GM15510 (cell line): ENCODE measurements at regions not wholly inside any gene's neighbourhood (a gene's known extent, or its start where the extent isn't known, plus 50 kb on each side); places are given as distances from the start of the nearest gene placed in this dataset.

Source experiments
- POLR2A ChIP-seq: IDR thresholded peaks from 3 replicates; pipeline ENCODE4 v1.6.1; 2011; ENCODE audit warnings: borderline replicate concordance; ENCODE audit not compliant: insufficient read length; ENCODE audit errors: extremely low read depth

GRCh38 chr3:71865727-71866126, 80.8 kb upstream of the PROK2 start:
- no peak for TF ChIP-seq POLR2A

- TF ChIP-seq POLR2A, result no peak
Measured at GRCh38 chr3:71863563-71864190, 78.7 kb upstream of the PROK2 start.

DNA sequence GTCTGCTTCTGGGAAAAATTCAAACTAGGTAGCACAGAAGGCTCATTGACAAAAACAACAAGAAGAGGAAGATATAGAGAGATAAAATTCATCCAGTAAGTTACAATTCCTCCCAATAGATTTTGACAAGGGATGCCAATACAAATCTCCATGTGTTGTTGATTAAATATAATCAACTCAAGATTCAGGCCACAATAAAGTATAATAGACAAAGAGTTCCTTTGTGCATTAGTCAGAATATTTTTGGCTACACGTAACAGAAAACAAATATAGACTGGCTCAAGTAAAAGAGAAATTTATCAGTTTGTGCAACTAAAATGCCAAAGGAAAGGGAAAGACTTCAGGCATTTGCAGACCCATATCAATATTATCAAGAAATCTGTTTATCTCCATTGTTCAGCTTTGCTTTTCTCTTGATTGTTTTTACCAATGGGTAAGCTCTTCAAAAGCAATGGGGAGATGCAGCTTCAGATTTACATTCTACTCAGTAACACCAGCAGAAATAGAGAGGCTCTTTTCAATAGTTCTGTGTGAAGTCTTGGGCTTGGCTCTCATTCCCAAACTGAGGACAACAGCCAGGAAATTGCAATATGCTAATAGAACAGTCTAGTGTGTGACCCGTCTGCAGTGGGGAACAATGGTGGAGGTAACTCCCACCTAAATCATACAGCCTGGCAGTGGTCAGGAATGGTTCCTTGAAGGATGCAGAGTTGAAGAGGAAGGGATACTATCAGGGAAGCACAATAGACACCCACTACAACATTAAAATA, 77.6 kb upstream of the PROK2 start:
- TF ChIP-seq POLR2A, result no peak

DNA sequence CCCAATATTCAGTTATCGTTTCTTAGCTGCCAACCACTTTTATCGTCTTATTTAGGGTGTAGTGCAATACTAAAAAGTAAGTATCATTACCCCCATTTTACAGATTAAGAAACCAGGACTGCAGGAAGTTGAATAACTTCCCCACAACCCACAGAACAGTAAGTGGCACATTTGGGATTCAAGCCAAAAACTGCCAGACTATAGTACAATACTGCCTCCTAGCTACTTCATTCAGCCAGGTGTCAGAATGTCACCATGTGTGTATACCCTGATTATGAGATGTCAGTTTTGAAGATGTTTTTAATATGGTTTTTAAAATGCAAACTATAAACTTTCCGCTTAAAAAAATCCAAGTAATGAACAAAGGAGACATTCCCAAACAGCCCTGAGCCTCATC, 74.2 kb upstream of the PROK2 start:
- no peak for TF ChIP-seq POLR2A

DNA sequence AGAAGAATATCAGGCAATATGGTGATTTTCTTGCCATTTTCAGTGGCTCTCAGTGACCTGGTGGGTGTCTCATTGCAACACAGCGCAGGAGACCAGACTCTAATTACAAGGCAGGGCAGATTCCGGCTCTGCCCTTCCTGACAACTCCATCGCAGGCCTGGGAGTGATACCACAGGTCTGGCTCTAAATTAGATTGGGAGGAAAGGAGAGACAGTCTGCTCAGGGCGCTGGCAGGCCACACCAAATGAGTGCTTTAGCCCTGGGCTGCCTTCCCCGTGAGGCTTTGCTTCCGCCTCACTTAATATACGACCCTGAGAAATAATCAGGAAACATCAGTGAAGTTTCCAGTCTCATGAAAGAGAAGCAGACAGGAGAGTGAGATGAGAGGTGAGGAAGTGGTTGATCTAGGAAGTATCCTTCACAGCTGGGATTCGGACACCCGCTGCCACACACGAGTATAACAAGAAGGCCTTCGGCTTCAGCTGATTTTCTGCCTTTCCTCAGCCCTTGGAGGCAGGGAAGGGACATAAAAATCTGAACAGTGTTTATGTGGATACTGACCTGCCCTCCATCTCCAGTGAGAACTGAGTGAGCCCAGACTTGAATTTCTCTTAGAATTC, 73.7 kb upstream of the PROK2 start:
- no peak for TF ChIP-seq POLR2A

GRCh38 chr3:71857956-71858355, 73.0 kb upstream of the PROK2 start:
- TF ChIP-seq POLR2A, result no peak

GRCh38 chr3:71854706-71855105, 69.8 kb upstream of the PROK2 start:
- no peak for TF ChIP-seq POLR2A

GRCh38 chr3:71854096-71854495, 69.1 kb upstream of the PROK2 start:
- no peak for TF ChIP-seq POLR2A

DNA sequence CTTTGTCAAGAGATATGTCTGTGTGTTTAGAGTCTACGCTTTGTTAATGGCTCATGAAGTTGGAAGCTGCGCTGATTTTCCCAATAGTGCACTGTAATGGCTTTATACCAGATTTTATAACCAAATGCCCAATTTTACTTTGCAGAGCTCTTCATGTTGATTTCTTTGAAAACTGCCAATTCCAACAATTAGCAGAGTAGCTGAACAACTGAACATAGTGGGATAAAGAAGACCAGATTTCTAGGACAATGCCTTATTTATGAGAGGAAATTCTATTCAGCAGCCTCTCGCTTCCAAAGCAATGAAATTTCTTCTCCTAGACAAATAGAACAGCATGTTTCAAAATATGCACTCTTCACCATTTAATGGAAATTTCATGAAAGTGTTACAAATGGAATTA, 66.9 kb upstream of the PROK2 start:
- TF ChIP-seq POLR2A, result no peak

GRCh38 chr3:71850654-71851053, 65.7 kb upstream of the PROK2 start:
- no peak for TF ChIP-seq POLR2A

GRCh38 chr3:71849681-71850080, 64.7 kb upstream of the PROK2 start:
- no peak for TF ChIP-seq POLR2A

GRCh38 chr3:71847794-71848193, 62.8 kb upstream of the PROK2 start:
- TF ChIP-seq POLR2A, result no peak

- TF ChIP-seq POLR2A, result no peak
Measured at GRCh38 chr3:71846185-71846584, 61.2 kb upstream of the PROK2 start.

GRCh38 chr3:71843071-71843470, 58.1 kb upstream of the PROK2 start:
- no peak for TF ChIP-seq POLR2A

- no peak for TF ChIP-seq POLR2A
Measured at GRCh38 chr3:71838406-71838805, 53.5 kb upstream of the PROK2 start.
